SK-N-MC (cell line): ENCODE measurements at regions not wholly inside any gene's neighbourhood (a gene's known extent, or its start where the extent isn't known, plus 50 kb on each side); places are given as distances from the start of the nearest gene placed in this dataset.

ENCODE experiments used
- EZH2 ChIP-seq: fragments of 200-600 bp; sonication (generic); IDR thresholded peaks from one replicate; pipeline ENCODE4 v1.6.1; 2017; ENCODE audit warnings: antibody characterized with exemption
- POLR2AphosphoS5 ChIP-seq: IDR thresholded peaks from 2 replicates; pipeline ENCODE4 v1.6.1; 2012; ENCODE audit warnings: mild to moderate bottlenecking, low read depth, low read length, borderline replicate concordance

GRCh38 chr5:40071870-40072269 is 607.8 kb upstream of the PTGER4 start:
- TF ChIP-seq EZH2 (no peak), POLR2AphosphoS5 (no peak)
